NB4 (cell line): ENCODE measurements at regions not wholly inside any gene's neighbourhood (a gene's known extent, or its start where the extent isn't known, plus 50 kb on each side); places are given as distances from the start of the nearest gene placed in this dataset.

Source experiments
- DNase-seq: peaks from one replicate; pipeline ENCODE4 v3.0.0; 2010; ENCODE audit warnings: low read depth
- H3K4me3 ChIP-seq: one replicate; pipeline ENCODE4 v1.5.1; 2011; ENCODE audit warnings: mild to moderate bottlenecking, low read depth, low read length, moderate library complexity
- CTCF ChIP-seq: IDR thresholded peaks from one replicate; pipeline ENCODE4 v1.5.1; 2012; ENCODE audit warnings: low read depth, low read length
- MAX ChIP-seq: IDR thresholded peaks from 2 replicates; pipeline ENCODE4 v1.6.1; 2011; ENCODE audit warnings: low read depth, low read length
- MYC ChIP-seq: IDR thresholded peaks from 2 replicates; pipeline ENCODE4 v1.6.1; 2011; ENCODE audit warnings: low read depth, low read length
- POLR2A ChIP-seq: IDR thresholded peaks from 2 replicates; pipeline ENCODE4 v1.6.1; 2011; ENCODE audit warnings: mild to moderate bottlenecking; ENCODE audit not compliant: insufficient read length; ENCODE audit errors: extremely low read depth

- H3K4me3 ChIP-seq = peak overlapping the region; percentile 51
- TF ChIP-seq CTCF (no peak), MAX (no peak), POLR2A (no peak), MYC (no peak)
- peak; percentile 14 for DNase-seq
These were observed 66.5 kb upstream of the PIM1 start for GRCh38 chr6:37103169-37104039.

GRCh38 chr6:37104824-37105147 lies 65.2 kb upstream of the PIM1 start:
- TF ChIP-seq CTCF (no peak), POLR2A (no peak), MAX (no peak), MYC (no peak)
- H3K4me3 ChIP-seq = no peak overlapping the region
- no peak for DNase-seq

- H3K4me3 ChIP-seq = no peak overlapping the region
- TF ChIP-seq MAX = no peak
- DNase-seq = no peak
These were observed 64.6 kb upstream of the PIM1 start for GRCh38 chr6:37105148-37106050.

- H3K4me3 ChIP-seq = no peak overlapping the region
- DNase-seq = no peak
- TF ChIP-seq MAX = no peak
- no peak for TF ChIP-seq CTCF
- TF ChIP-seq POLR2A = no peak
- no peak for TF ChIP-seq MYC
These were observed 63.9 kb upstream of the PIM1 start for GRCh38 chr6:37106051-37106363.

- no peak for DNase-seq
These were observed 63.4 kb upstream of the PIM1 start for GRCh38 chr6:37106554-37106953.

More at GRCh38 chr6:37106554-37106953, 63.4 kb upstream of the PIM1 start:
- no peak for TF ChIP-seq POLR2A
- TF ChIP-seq MAX = no peak
- TF ChIP-seq CTCF = no peak
- no peak for TF ChIP-seq MYC
- H3K4me3 ChIP-seq = no peak overlapping the region
